ENCODE measurements at regions not wholly inside any gene's neighbourhood (a gene's known extent, or its start where the extent isn't known, plus 50 kb on each side); places are given as distances from the start of the nearest gene placed in this dataset.

- TF ChIP-seq CTCF (conservative IDR thresholded peaks at IDR 0.05) (no peak), ZFX (IDR thresholded peaks at IDR 0.05) (no peak)
These were observed 111.6 kb downstream of the MED10 start for GRCh38 chr5:6266671-6267197.
